ENCODE measurements at regions not wholly inside any gene's neighbourhood (a gene's known extent, or its start where the extent isn't known, plus 50 kb on each side); places are given as distances from the start of the nearest gene placed in this dataset.
"Not testable (repeated sequence)": the region's sequence is repeated elsewhere in the genome, so short reads cannot be mapped to it uniquely, and the experiment has no call there.

DNA sequence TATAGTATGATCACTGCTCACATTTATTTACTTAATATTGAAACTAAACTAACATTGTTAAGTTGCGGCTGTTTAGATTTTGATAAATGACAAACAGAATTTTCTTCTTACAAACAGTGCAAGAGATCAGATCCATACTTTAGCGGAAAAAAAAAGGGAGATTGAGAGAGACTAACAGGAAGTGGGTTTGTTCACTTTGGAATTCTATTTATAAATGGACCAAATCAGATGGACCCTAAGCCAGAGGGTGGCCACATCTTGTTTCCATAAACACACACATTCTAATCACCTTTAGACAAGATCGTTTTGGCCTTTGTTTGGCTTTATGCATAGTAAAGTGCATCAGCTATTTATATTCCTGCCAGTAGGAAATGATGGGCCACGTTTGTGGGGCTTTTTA is 381.4 kb upstream of the CD180 start:
- DNase-seq (ENCODE audit: low read depth): no peak

DNA sequence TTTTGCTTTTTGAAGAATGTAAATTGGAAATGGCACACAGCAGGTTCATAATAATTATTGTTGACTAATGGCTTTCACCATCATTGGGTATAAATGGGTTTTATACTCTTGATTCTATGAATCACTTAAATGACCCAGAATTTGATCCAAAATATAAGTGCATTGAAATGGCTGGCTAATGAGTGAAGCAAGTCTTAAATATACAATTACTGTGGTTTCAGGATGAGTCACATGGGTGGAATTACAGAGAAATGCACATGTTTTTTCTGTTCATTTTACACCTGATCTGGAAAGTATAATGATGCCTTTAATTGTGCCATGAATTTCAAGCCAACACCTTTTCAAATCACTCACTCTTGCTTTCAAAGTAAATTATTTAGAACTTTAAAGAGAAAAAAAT is 380.8 kb upstream of the CD180 start:
- peak; percentile 51 for DNase-seq (ENCODE audit: low read depth)

- no peak for DNase-seq (ENCODE audit: low read depth)
Measured at GRCh38 chr5:67576112-67576511, 379.5 kb upstream of the CD180 start.

GRCh38 chr5:67575087-67575486 is 378.5 kb upstream of the CD180 start:
- DNase-seq (ENCODE audit: low read depth): no peak

- no peak for DNase-seq (ENCODE audit: low read depth)
Measured at GRCh38 chr5:67561151-67561932, 364.7 kb upstream of the CD180 start.

DNA sequence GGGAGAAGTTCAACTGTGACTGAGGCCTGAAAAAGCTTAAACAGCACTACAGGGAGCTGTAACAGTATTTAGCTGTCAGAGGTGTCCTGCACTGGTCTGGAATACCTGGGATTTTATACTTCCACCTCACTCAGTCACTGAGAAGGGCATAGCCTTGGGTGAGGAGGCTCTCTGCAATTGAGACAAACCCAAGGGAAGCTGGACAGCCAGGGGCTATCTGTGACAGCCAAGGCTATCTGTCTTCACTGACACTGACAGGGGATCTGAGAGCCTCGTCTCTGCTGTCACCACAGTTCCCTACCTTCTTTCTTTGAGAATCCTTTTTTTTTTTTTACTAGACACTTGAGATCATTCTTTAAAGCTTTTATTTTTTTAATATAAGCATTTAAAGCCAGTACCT is 356.2 kb upstream of the CD180 start:
- DNase-seq (ENCODE audit: low read depth): no peak

GRCh38 chr5:67549947-67550346 is 353.3 kb upstream of the CD180 start:
- no peak for DNase-seq (ENCODE audit: low read depth)

DNA sequence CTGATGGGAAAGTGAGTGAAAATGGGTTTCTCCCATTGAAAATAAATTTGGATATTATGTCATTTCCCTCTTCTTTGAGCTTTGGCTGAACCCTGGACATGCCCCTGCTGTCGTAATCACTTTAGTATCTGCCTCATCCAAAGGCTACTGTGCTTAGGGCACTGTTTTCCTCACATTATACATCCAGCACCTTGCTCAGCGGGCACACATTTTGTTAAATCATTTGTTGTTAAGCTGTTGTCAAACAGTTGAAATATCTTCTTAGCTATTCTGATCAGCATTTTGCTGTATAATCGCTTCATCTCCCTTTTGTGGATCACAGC is 352.7 kb upstream of the CD180 start:
- DNase-seq (ENCODE audit: low read depth): no peak

GRCh38 chr5:67548520-67549295 is 352.1 kb upstream of the CD180 start:
- DNase-seq (ENCODE audit: low read depth): no peak

DNA sequence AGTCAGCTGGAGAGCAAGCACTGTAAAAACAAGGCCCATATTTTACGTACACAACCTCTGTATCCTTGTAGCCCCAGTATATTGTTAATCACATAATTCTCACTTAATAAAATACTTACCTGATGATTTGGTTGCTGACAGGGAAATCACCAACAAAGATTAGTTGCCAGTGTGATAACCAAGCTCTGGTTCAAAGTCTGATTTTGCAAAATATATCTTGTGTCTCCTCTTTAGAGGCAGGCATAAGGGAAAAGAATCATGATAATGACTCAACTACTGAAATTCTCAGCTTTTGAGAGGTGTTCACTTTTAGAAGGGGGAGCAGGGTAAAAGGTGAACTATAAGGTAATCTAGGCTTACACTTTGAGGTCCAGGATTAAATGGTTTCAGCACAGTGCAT is 351.1 kb upstream of the CD180 start:
- no peak for DNase-seq (ENCODE audit: low read depth)

- not testable (repeated sequence) for DNase-seq (ENCODE audit: low read depth)
Measured at GRCh38 chr5:67544942-67545341, 348.3 kb upstream of the CD180 start.

DNA sequence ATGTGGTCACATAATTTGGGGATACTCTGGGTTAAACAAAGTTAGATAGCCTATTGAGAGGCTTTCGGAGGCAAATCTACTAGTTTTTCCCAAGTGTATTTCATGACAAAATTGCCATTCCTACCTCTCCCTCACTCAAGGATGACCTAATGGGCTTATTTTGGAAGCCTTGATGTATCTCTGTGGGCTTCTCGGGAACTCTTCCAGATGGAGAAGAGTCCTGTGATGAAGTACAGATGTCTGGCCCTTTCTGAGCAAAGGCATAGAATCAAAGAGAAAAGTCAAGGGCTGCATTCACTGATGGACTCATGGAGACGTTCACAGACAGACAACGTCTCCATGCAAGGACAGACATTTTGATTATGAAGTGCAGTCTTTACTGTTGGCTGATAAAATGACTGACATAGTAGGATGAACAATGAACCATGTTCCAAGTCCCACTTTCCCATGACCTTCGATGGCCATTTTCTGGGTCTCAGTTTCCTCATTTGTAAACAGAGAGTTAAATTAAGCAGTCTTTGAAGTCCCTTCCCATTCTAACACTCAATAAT is 347.2 kb upstream of the CD180 start:
- DNase-seq (ENCODE audit: low read depth): no peak

DNA sequence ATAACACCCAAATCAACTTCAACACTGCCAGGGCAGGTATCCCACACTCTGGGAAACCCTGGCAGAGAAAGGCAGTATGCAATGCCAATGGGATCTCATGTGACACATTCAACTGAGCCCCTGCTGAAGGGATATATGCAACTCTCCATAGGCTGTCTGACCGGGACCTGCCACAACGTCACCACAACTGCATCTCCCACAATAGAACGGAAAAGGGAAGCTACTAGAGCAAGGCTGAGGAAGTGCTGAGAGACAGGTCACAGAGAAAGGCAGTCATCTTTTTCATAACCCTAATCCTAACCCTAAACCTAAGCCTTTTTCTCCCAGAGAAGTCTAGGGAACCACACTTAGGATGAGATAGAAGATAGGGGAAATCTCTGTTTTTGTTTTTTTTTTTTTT is 345.9 kb upstream of the CD180 start:
- no peak for DNase-seq (ENCODE audit: low read depth)

GRCh38 chr5:67541875-67542274 is 345.3 kb upstream of the CD180 start:
- no peak for DNase-seq (ENCODE audit: low read depth)

DNA sequence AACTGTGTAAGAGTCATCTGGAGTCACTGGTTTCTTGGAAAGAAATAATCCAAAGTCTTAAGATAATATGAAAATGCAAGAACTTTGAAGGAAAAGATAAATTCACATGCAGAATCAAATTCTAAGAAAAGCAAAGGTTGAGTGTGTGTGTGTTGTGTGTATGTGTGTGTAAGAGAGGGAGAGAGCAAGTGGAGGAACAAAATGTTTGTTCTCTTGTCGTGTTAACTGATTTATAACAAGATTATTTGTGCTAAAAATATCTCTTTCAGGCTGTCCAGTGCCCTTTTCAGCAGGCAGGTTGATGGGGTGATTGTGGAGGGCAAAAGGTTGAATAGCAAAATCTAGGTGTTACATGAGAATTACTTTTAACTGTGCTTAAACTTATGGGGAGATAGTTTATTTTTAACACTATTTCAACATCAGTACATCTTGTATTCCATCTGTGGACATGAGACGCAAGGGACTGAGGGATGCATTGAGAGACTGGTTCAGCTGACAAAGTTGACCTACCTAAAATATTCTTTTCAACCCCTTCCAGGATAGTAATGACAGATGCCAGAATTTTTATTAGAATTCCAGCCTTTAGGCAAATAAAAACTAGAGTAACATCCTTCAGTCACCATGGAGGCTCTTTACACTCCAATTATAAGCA is 342.4 kb upstream of the CD180 start:
- no peak for DNase-seq (ENCODE audit: low read depth)

DNA sequence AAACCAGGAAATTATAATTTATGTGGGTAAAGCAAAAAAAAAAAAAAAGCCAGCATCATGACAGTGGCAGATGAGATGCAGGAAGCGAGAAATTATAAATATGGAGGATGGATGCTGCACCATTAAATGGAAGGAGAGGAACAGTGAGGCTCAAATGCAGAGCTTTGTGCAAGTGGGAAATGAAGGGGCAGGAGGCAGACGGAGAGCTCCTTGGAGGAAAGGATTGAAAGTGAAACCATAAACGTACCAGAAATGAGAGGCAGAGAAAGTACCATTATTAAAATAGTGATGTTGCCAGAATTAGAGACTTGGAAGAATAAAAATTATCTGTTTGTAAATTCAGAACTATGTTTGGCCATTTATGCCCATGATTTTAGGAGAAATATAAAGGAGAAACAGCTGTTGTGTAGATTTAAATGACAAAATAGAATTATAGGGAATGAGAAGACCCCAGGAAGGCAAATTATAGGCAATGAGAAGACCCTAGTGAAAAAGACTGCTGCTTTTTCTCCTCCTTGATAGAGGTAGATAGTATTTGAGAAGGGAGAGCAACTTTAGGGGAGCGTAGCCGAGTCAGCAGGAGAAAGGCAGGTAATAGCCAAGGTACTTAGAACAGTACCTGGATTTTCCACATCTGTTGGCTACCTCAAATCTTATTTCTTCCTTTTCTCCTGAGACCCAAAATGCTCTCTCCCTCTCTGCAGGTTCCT is 341.0 kb upstream of the CD180 start:
- peak; percentile 30 for DNase-seq (ENCODE audit: low read depth)

DNA sequence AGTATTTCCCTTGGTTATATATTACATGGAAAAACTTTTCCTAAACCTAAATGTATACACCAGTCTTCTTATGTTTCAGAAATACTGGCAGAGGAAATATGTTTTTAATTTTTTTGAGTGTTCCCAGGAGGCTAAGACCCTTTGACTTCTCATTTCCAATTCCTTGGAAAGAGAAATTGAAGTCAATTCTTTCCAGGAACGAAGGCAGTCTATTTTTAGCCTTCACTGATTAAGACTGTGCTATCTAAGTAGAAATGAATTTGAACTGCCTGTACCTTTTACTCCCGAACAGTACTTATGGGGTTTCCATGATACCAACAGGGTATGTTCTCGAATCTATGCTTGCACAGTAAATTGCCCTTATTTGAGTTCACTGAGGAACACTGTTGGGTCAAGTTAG is 340.3 kb upstream of the CD180 start:
- no peak for DNase-seq (ENCODE audit: low read depth)

DNA sequence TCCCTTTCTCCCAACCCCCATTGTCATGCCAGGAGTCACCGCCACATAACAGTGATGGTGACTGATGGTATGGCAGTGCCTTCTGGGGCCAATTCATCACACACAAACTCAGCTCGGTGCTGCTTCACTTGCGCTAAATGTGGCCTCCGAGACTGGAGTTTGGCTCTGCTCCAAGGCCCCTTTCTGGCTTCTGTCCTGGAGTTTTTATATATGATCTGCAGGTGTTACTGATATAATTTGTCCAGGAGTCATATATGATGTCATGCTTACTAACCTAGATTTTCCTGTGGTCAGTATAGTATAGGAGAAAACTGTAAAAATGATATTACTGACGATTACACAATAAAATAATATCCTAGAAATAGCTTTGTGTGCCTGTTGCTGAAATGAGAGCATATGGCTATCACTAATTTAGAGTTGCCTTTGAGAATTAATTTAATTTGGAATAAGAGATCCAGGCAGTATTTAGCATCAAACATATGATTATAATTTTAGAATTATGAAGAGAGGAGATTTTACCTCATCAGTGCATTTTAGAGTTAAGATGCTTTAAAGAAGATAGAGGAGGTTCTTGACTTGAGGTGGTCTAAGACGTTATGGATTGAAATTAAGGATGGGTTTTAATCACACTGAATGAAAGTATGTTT is 334.1 kb upstream of the CD180 start:
- DNase-seq (ENCODE audit: low read depth): no peak

DNA sequence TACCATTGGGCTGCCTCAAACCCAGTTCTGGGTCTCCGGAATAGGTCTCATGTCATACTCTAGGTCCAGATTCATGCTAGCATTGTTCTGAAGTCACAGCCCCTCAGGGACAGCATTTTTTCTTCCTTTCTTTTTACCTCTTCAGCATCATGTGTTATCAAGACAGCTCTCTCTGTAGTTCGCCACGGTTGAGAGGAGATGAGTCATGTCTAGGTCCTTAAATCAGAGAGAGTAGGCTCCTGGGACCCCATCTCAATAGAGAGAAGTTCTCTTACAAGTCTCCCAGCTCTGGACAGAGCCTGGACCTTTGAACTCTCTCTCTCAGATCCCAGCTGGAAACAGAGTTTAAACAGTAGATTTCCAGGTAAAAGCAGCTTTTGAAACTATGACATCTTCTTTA is 332.4 kb upstream of the CD180 start:
- peak; percentile 21 for DNase-seq (ENCODE audit: low read depth)

DNA sequence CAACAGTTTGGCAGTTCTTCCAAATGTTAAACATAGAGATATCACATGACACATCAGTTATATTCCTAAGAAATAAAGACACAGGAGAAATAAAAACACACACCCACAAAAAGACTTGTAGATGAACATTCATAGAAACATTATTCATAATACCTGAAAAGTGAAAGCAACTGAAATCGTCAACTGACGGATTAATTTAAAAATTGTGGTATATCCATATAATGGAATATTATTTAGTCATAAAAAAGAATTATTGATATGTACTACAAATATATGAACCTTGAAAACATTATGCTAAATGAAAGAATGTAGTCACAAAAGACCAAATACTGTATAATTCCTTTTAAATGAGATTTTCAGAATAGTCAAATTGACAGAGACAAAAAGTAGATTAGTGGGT is 330.2 kb upstream of the CD180 start:
- DNase-seq (ENCODE audit: low read depth): no peak

DNA sequence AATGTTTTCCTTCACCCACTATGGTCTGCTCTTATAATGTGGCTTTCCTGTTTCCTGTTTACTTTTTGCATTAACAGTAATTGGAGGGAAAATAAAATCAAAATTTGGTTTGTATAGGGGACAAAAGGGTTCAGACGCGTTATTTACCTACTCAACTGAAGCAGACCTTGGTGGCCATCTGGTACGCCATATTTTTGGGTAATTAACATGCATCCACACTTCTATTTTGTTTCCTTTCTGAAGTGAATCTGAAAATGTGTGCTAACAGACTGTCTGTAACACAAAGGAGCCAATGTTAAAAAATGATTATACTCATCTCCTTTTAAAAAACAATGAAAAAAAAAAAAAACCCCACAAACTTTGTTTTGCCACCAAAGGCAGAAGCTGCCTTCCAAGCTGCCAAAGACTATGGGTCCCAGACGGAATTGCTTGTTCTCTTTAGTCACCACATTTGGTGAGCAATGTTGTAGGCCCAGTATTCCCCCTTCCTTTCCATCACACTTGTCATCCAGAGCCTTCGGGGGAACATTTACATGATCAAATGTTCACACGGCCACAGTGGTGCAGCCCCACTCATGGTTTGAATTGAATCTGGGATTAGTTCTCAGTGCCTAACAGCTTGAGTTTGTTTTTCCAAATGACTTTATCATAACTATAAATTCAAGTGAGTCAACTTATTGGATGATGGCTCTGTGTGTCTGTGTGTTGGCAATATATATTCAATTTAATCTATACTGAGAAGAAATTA is 323.7 kb upstream of the CD180 start:
- DNase-seq (ENCODE audit: low read depth): no peak
